ENCODE measurements at regions not wholly inside any gene's neighbourhood (a gene's known extent, or its start where the extent isn't known, plus 50 kb on each side); places are given as distances from the start of the nearest gene placed in this dataset.

DNA sequence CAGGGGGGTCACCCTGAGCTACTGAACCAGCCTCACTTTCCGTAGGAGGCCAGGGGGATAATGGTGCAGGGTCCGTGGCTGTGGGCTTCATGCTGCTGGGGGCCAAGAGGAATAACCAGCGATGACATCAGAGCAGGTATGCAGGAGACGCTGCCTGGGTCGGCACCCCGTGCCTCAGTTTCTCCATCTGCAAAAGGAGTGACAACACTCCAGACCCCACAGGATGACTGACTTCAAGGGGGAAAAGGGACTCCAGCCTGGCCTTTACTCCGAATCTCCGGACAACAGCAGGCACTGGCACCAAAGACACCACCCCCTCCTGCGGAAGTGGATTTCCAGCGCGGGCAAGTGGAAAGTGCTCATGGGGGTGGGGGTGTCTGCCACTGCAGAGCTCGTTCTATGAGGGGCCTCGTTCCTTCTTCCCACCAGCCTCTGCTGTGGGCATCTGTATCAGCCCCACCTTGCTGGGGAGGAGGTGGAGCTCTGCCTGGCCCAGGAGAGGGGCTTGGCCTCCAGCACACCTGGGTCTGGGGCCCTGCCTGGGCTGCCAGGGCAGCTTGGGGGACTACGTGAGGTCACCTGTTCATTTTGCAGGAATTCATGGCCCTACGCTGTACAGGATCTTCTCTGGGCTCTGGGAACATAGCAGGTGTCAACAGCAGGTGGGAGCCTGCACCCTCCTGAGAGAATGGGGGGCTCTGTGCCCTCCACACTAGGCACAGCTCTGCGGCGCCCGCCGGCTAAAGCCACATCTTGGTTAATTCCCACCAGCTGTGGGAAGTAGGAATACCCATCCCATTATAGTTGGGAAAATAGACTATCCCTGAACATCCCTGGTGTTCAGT, 216.6 kb upstream of the C14orf180 start:
- in situ Hi-C loops (cut with MboI; ENCODE audit: low sequenced_read_pairs, unreplicated experiment): no loop called here
- DNase-seq (ENCODE audit: low spot score): no peak
- TF ChIP-seq CTCF (IDR thresholded peaks at IDR 0.05; ENCODE audit: borderline replicate concordance, control extremely low read depth, extremely low read depth, insufficient read depth, missing control alignments): no peak

DNA sequence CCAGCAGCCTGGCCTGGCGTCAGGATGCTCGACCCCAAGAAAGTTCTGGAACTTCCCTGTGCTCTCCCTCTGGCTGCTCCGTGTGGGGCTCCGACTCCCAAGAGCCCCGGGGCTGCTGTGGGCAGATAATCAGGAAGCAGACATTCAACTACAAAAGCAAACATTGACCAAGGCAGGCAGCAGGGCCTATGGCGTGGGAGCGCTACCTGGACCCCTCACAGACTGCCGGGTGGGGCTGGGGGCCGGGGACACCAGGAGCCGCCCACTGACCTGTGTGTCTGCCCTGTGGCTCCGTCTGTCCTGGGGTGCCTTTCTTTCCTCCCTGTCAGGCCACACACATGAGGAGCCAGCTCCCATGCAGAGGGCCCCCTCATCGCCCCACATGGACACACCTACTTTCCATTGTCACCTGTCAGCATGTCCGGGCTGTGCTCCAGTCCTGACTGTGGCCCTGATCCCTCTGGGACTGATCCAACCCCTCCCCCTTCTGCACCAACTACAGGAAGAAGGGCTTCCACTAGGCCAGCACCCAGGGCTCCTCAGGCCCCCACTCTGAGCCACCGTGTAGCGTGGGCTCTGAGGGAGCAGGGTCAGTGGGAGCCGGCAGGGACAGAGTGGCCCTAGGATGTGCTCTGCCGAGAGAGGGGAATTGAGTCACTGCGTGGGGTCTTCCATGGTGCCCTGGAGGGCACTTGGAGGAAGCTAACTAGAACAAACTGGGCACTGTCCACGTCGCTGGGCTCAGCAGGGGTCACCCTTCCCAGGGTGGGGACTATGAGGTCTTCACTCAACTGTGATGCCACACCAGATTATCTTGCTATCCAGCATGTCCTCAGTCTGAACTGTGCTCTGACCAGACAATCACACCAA, 215.4 kb upstream of the C14orf180 start:
- DNase-seq (ENCODE audit: low spot score): no peak
- in situ Hi-C loops (cut with MboI; ENCODE audit: low sequenced_read_pairs, unreplicated experiment): no loop called here
- TF ChIP-seq CTCF (IDR thresholded peaks at IDR 0.05; ENCODE audit: borderline replicate concordance, control extremely low read depth, extremely low read depth, insufficient read depth, missing control alignments): no peak

DNA sequence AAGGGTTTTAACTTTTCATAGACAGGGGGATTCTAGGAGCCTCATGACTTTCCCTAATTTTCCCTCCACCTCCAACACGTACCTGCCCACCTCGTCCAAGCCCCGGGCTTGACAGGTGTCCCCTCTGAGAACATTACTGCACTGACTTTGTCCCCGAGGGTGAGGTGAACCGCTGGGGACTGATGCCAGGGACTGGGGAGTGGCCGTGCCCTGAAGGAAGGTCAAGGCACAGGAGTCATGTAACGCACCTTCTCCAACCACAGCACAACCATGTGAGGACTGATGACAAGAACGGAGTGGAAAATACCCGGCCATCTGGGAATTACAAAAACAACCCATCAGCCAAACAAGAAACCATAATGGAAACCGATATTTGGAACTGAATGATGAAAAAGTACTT, 214.7 kb upstream of the C14orf180 start:
- DNase-seq (ENCODE audit: low spot score): no peak
- no peak for TF ChIP-seq CTCF (IDR thresholded peaks at IDR 0.05; ENCODE audit: borderline replicate concordance, control extremely low read depth, extremely low read depth, insufficient read depth, missing control alignments)
- in situ Hi-C loops (cut with MboI; ENCODE audit: low sequenced_read_pairs, unreplicated experiment): no loop called here

- in situ Hi-C loops (cut with MboI; ENCODE audit: low sequenced_read_pairs, unreplicated experiment): no loop called here
Observed at GRCh38 chr14:104366931-104367865, 212.4 kb upstream of the C14orf180 start.

GRCh38 chr14:104367866-104368750, 211.5 kb upstream of the C14orf180 start:
- no peak for DNase-seq (ENCODE audit: low spot score)
- no peak for TF ChIP-seq CTCF (IDR thresholded peaks at IDR 0.05; ENCODE audit: borderline replicate concordance, control extremely low read depth, extremely low read depth, insufficient read depth, missing control alignments)

More at GRCh38 chr14:104366931-104367865, 212.4 kb upstream of the C14orf180 start:
- DNase-seq (ENCODE audit: low spot score): no peak
- no peak for TF ChIP-seq CTCF (IDR thresholded peaks at IDR 0.05; ENCODE audit: borderline replicate concordance, control extremely low read depth, extremely low read depth, insufficient read depth, missing control alignments)

More at GRCh38 chr14:104367866-104368750, 211.5 kb upstream of the C14orf180 start:
- in situ Hi-C loops (cut with MboI; ENCODE audit: low sequenced_read_pairs, unreplicated experiment): no loop called here
